IMR-90 (cell line): ENCODE measurements at regions not wholly inside any gene's neighbourhood (a gene's known extent, or its start where the extent isn't known, plus 50 kb on each side); places are given as distances from the start of the nearest gene placed in this dataset.

Experiments
- ATAC-seq: fragments of 200-7000 bp; cut with Tn5 transposase; 2 replicates; pipeline ENCODE4 v1.9.1; 2020; ENCODE audit warnings: low read depth, mild to moderate bottlenecking, moderate library complexity
- BruUV-seq: library from RNA; stranded (reverse); fragments of 400-500 nt; replicated peaks from 2 replicates; lab custom pipeline; 2021; lab: Mats Ljungman, UMichigan
- CTCF ChIA-PET: fragments of 300-600 bp; formaldehyde crosslinking; extraction: SDS; loops from one replicate; lab custom pipeline; 2021; ENCODE audit warnings: antibody characterized with exemption; lab: Yijun Ruan, JAX
- POLR2A ChIA-PET: fragments of 300-600 bp; sonication (Branson Sonifier 250); formaldehyde crosslinking; loops from one replicate; lab custom pipeline; 2022; ENCODE audit warnings: antibody characterized with exemption; ENCODE audit not compliant: unreplicated experiment; lab: Charles Lee
- DNase-seq: peaks from one replicate; pipeline ENCODE4 v3.0.0; 2013
- H2AFZ ChIP-seq: replicated peaks from 2 replicates; pipeline ENCODE3; 2013; ENCODE audit warnings: low read length, mild to moderate bottlenecking; ENCODE audit not compliant: poor library complexity
- H2AK5ac ChIP-seq: 2 replicates; pipeline ENCODE4 v1.6.1; 2013; ENCODE audit warnings: low read depth, low read length, inconsistent platforms
- H2AK9ac ChIP-seq: replicated peaks from 2 replicates; pipeline ENCODE3; 2013; ENCODE audit warnings: mild to moderate bottlenecking, low read depth, low read length, moderate library complexity; ENCODE audit not compliant: poor library complexity
- H2BK120ac ChIP-seq: 2 replicates; pipeline ENCODE4 v1.6.1; 2013; ENCODE audit warnings: low read depth, low read length, inconsistent platforms
- H2BK15ac ChIP-seq: 3 replicates; pipeline ENCODE4 v1.6.1; 2013; ENCODE audit warnings: low read depth, low read length, inconsistent platforms
- H2BK20ac ChIP-seq: 2 replicates; pipeline ENCODE4 v1.6.1; 2013; ENCODE audit warnings: low read depth, mild to moderate bottlenecking, inconsistent platforms, low read length, moderate library complexity
- H2BK5ac ChIP-seq: 2 replicates; pipeline ENCODE4 v1.6.1; 2013; ENCODE audit warnings: mild to moderate bottlenecking, low read depth, low read length, inconsistent platforms; ENCODE audit not compliant: poor library complexity, severe bottlenecking
- H3K14ac ChIP-seq: replicated peaks from 2 replicates; pipeline ENCODE4 v1.6.1; 2013; ENCODE audit warnings: low read depth, low read length, inconsistent platforms
- H3K18ac ChIP-seq: 2 replicates; pipeline ENCODE4 v1.6.1; 2013; ENCODE audit warnings: low read depth, low read length, control low read depth
- H3K23ac ChIP-seq: 2 replicates; pipeline ENCODE4 v1.6.1; 2013; ENCODE audit warnings: low read depth, low read length, inconsistent platforms
- H3K27ac ChIP-seq: 2 replicates; pipeline ENCODE4 v1.5.1; 2013; ENCODE audit warnings: mild to moderate bottlenecking, control low read depth, low read length; ENCODE audit not compliant: insufficient read depth
- H3K27me3 ChIP-seq: 2 replicates; pipeline ENCODE4 v1.6.1; 2013; ENCODE audit warnings: low read length; ENCODE audit not compliant: control insufficient read depth, insufficient read depth
- H3K36me3 ChIP-seq: 2 replicates; pipeline ENCODE4 v1.6.1; 2013; ENCODE audit warnings: low read length, mixed read lengths; ENCODE audit not compliant: control insufficient read depth, insufficient read depth
- H3K4ac ChIP-seq: 2 replicates; pipeline ENCODE4 v1.6.1; 2013; ENCODE audit warnings: low read depth, low read length, inconsistent platforms
- H3K4me1 ChIP-seq: 2 replicates; pipeline ENCODE4 v1.6.1; 2013; ENCODE audit warnings: low read length, mixed read lengths; ENCODE audit not compliant: control insufficient read depth, insufficient read depth
- H3K4me2 ChIP-seq: 2 replicates; pipeline ENCODE4 v1.6.1; 2013; ENCODE audit warnings: low read depth, mild to moderate bottlenecking, control low read depth, low read length, moderate library complexity
- H3K4me3 ChIP-seq: 2 replicates; pipeline ENCODE4 v1.5.1; 2013; ENCODE audit warnings: low read depth, mild to moderate bottlenecking, control low read depth, low read length, moderate library complexity; ENCODE audit not compliant: insufficient read depth
- H3K56ac ChIP-seq: 2 replicates; pipeline ENCODE4 v1.6.1; 2013; ENCODE audit warnings: low read length, inconsistent platforms; ENCODE audit not compliant: insufficient read depth; ENCODE audit errors: extremely low read depth
- H3K79me1 ChIP-seq, 2 experiments: 2 replicates each; pipeline ENCODE4 v1.6.1; 2013; ENCODE audit warnings: low read length in 2 of 2, inconsistent platforms in 1 of 2, low read depth in 1 of 2
- H3K9ac ChIP-seq: 2 replicates; pipeline ENCODE4 v1.6.1; 2013; ENCODE audit warnings: low read depth, low read length, control low read depth
- H3K9me1 ChIP-seq: 2 replicates; pipeline ENCODE4 v1.6.1; 2013; ENCODE audit warnings: low read length, inconsistent platforms; ENCODE audit not compliant: insufficient read depth
- H3K9me3 ChIP-seq: 2 replicates; pipeline ENCODE4 v1.6.1; 2013; ENCODE audit warnings: low read length; ENCODE audit not compliant: control insufficient read depth, insufficient read depth
- H4K20me1 ChIP-seq: 2 replicates; pipeline ENCODE4 v1.6.1; 2013; ENCODE audit warnings: low read length, inconsistent platforms; ENCODE audit not compliant: insufficient read depth
- H4K5ac ChIP-seq: 2 replicates; pipeline ENCODE4 v1.6.1; 2013; ENCODE audit warnings: mild to moderate bottlenecking, low read depth, low read length, control low read depth
- H4K8ac ChIP-seq, 2 experiments: 2 replicates each; pipeline ENCODE4 v1.6.1; 2013; ENCODE audit warnings: low read depth in 2 of 2, low read length in 2 of 2, control low read depth in 1 of 2, inconsistent platforms in 1 of 2
- H4K91ac ChIP-seq: 2 replicates; pipeline ENCODE4 v1.6.1; 2013; ENCODE audit warnings: low read depth, low read length, inconsistent platforms; ENCODE audit not compliant: insufficient read depth
- BHLHE40 ChIP-seq: fragments of 150-350 bp; IDR thresholded peaks from 2 replicates; pipeline ENCODE4 v1.6.1; 2016; ENCODE audit warnings: mild to moderate bottlenecking, low read depth, low read length
- CEBPB ChIP-seq: IDR thresholded peaks from 2 replicates; pipeline ENCODE4 v1.6.1; 2012; ENCODE audit warnings: low read depth, low read length, improper control_type of control experiment
- FOS ChIP-seq: fragments of 150-350 bp; IDR thresholded peaks from 2 replicates; pipeline ENCODE4 v1.6.1; 2016; ENCODE audit warnings: low read depth, low read length
- MXI1 ChIP-seq: IDR thresholded peaks from 2 replicates; pipeline ENCODE4 v1.6.1; 2012; ENCODE audit warnings: low read depth, mild to moderate bottlenecking, low read length, moderate library complexity, borderline replicate concordance
- POLR2A ChIP-seq: IDR thresholded peaks from 2 replicates; pipeline ENCODE4 v1.6.1; 2012; ENCODE audit warnings: mild to moderate bottlenecking, low read depth, low read length
- RAD21 ChIP-seq: IDR thresholded peaks from 2 replicates; pipeline ENCODE4 v1.6.1; 2012; ENCODE audit warnings: low read length, improper control_type of control experiment
- RCOR1 ChIP-seq: IDR thresholded peaks from 2 replicates; pipeline ENCODE4 v1.6.1; 2012; ENCODE audit warnings: mild to moderate bottlenecking, low read length, improper control_type of control experiment; ENCODE audit not compliant: insufficient replicate concordance
- WGBS, 2 experiments: methylation state at CpG; one replicate each; pipeline versions ENCODE4 v1.1.5 to v1.1.7; 2013; ENCODE audit warnings: missing lambda C conversion rate in 2 of 2; ENCODE audit not compliant: insufficient read length in 1 of 2; ENCODE audit errors: extremely low coverage in 2 of 2; 5-methylcytosine and 5-hydroxymethylcytosine counted together
- dilution Hi-C: fragments of 300-500 bp; cut with HindIII; formaldehyde crosslinking; loops from one replicate; pipeline ENCODE4 v1.14.3; 2018; ENCODE audit warnings: low sequenced_read_pairs; ENCODE audit not compliant: unreplicated experiment
- in situ Hi-C: fragments of 300-500 bp; cut with MboI; formaldehyde crosslinking; loops from 3 replicates; pipeline ENCODE4 v1.14.3; 2019; ENCODE audit warnings: low sequenced_read_pairs, inconsistent platforms, mixed read lengths
- intact Hi-C: fragments of 100-400 bp; cut with micrococcal nuclease; formaldehyde crosslinking; loops from 2 replicates; pipeline ENCODE4 v1.10.0; 2022
- TF ChIP-seq, protein P1 (sequence below): fragments of 150-350 bp; IDR thresholded peaks from 2 replicates; pipeline ENCODE4 v1.6.1; 2016; ENCODE audit warnings: low read depth, mild to moderate bottlenecking, low read length, moderate library complexity, borderline replicate concordance
- TF ChIP-seq, protein P2 (sequence below): conservative IDR thresholded peaks from 2 replicates; pipeline ENCODE4 v1.5.1; 2012; ENCODE audit warnings: mild to moderate bottlenecking, low read depth, low read length, improper control_type of control experiment

DNA sequence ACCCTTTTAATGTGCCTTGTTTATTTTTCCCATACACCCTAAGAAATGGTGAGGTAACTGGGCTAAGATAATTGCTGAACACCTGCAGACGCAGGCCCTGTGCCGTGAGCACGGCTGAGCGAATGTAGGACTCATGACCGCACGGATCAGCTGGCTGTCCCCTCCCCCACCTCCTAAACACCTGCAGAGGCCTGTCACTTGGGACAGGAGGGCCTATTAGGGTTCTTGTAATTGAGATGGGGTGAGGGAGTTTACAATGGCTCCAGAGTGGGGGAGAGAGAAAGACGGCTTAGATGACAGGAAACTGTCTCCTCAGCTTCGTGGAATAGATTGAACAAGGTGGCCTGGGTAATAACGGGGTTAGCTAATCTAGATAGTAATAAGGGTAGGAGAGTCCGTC lies 291.7 kb upstream of the HABP2 start:
- Histone ChIP-seq H3K4me1 (no peaks in the 10 kb centered on the region), H2AK9ac (no peak overlapping the region), H3K56ac (no peak overlapping the region), H3K36me3 (no peaks in the 10 kb centered on the region), H2AK5ac (no peak overlapping the region), H3K4me2 (no peak overlapping the region), H4K91ac (no peak overlapping the region), H3K27ac (no peak overlapping the region), H4K20me1 (no peaks in the 10 kb centered on the region), H3K9ac (no peak overlapping the region), H3K9me1 (no peaks in the 10 kb centered on the region), H2BK5ac (no peak overlapping the region), H3K27me3 (peaks cover 26% of the 10 kb centered on the region), H3K23ac (no peak overlapping the region), H4K8ac (no peak overlapping the region), H3K4ac (no peak overlapping the region), H3K79me1 (no peaks in the 10 kb centered on the region), H4K5ac (no peak overlapping the region), H3K18ac (no peak overlapping the region), H3K9me3 (no peaks in the 10 kb centered on the region), H2BK15ac (no peak overlapping the region), H2BK20ac (no peak overlapping the region), H3K4me3 (no peak overlapping the region), H2BK120ac (no peak overlapping the region), H2AFZ (no peak overlapping the region), H3K14ac (no peak overlapping the region)
- TF ChIP-seq, protein P1, sequence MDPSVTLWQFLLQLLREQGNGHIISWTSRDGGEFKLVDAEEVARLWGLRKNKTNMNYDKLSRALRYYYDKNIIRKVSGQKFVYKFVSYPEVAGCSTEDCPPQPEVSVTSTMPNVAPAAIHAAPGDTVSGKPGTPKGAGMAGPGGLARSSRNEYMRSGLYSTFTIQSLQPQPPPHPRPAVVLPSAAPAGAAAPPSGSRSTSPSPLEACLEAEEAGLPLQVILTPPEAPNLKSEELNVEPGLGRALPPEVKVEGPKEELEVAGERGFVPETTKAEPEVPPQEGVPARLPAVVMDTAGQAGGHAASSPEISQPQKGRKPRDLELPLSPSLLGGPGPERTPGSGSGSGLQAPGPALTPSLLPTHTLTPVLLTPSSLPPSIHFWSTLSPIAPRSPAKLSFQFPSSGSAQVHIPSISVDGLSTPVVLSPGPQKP = no peak
- no peak for TF ChIP-seq MXI1
- TF ChIP-seq, protein P2, sequence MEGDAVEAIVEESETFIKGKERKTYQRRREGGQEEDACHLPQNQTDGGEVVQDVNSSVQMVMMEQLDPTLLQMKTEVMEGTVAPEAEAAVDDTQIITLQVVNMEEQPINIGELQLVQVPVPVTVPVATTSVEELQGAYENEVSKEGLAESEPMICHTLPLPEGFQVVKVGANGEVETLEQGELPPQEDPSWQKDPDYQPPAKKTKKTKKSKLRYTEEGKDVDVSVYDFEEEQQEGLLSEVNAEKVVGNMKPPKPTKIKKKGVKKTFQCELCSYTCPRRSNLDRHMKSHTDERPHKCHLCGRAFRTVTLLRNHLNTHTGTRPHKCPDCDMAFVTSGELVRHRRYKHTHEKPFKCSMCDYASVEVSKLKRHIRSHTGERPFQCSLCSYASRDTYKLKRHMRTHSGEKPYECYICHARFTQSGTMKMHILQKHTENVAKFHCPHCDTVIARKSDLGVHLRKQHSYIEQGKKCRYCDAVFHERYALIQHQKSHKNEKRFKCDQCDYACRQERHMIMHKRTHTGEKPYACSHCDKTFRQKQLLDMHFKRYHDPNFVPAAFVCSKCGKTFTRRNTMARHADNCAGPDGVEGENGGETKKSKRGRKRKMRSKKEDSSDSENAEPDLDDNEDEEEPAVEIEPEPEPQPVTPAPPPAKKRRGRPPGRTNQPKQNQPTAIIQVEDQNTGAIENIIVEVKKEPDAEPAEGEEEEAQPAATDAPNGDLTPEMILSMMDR = no peak
- no peak for TF ChIP-seq BHLHE40
- TF ChIP-seq CEBPB = no peak
- TF ChIP-seq POLR2A = no peak
- no peak for TF ChIP-seq RAD21
- TF ChIP-seq RCOR1 = no peak
- TF ChIP-seq FOS = no peak
- ATAC-seq = no peak
- ChIA-PET CTCF (no interaction called here), POLR2A (no interaction called here)
- in situ Hi-C loops (no loop called here), intact Hi-C loops (no loop called here), dilution Hi-C loops (no loop called here)
- DNase-seq = no peak
- WGBS, 2 experiments = 60% methylated on average over 1 of the region's 10 CpGs; no CpG with 5 or more reads in 1 of the 2 experiments
- no TSS peak for BruUV-seq
